Heart right ventricle (tissue), 16 donors: ENCODE measurements at regions not wholly inside any gene's neighbourhood (a gene's known extent, or its start where the extent isn't known, plus 50 kb on each side); places are given as distances from the start of the nearest gene placed in this dataset.

Source experiments
- ATAC-seq, 8 donors: fragments of 200-7000 bp; cut with Tn5 transposase; one replicate each; pipeline ENCODE4 v1.9.1; 2020; ENCODE audit warnings: mild to moderate bottlenecking in 8 of 8, moderate library complexity in 8 of 8, moderate number of reproducible peaks in 1 of 8
- DNase-seq, 2 donors: peaks; one replicate each; pipeline ENCODE4 v3.0.0-alpha.2; 2020
- H3K27ac ChIP-seq, 10 donors: fragments of 200-600 bp; sonication (generic) in 2 of 10; one replicate each; pipeline versions ENCODE4 v1.5.0 to v1.8.0; 2020 to 2022; ENCODE audit warnings: mild to moderate bottlenecking in 3 of 10
- H3K27me3 ChIP-seq, 7 donors: fragments of 200-600 bp; one replicate each; pipeline ENCODE4 v1.8.0; 2021 to 2022; ENCODE audit warnings: mild to moderate bottlenecking in 2 of 7
- H3K36me3 ChIP-seq, 9 donors: fragments of 200-600 bp; sonication (generic) in 1 of 9; one replicate each; pipeline versions ENCODE4 v1.5.0 to v1.8.0; 2020 to 2022; ENCODE audit warnings: mild to moderate bottlenecking in 2 of 9
- H3K4me1 ChIP-seq, 9 donors: fragments of 200-600 bp; sonication (generic) in 1 of 9; one replicate each; pipeline versions ENCODE4 v1.5.0 to v1.8.0; 2020 to 2022; ENCODE audit warnings: mild to moderate bottlenecking in 4 of 9
- H3K4me3 ChIP-seq, 10 donors: fragments of 200-600 bp; sonication (generic) in 2 of 10; one replicate each; pipeline versions ENCODE4 v1.5.0 to v1.8.0; 2020 to 2022; ENCODE audit warnings: mild to moderate bottlenecking in 7 of 10, moderate library complexity in 2 of 10
- H3K9me3 ChIP-seq, 11 donors: fragments of 200-600 bp in 10 of 11; sonication (generic) in 2 of 11; one replicate each; pipeline versions ENCODE4 v1.5.0 to v1.8.0; 2013 to 2022; ENCODE audit warnings: mild to moderate bottlenecking in 2 of 11, control low read depth in 1 of 11, moderate library complexity in 1 of 11
- CTCF ChIP-seq, 9 donors: fragments of 200-600 bp; sonication (generic) in 2 of 9; IDR thresholded peaks; one replicate each; pipeline versions ENCODE4 v1.5.0 to v1.8.0; 2021 to 2022; ENCODE audit warnings: antibody characterized with exemption in 9 of 9, mild to moderate bottlenecking in 5 of 9, moderate library complexity in 1 of 9
- WGBS, 2 donors: extraction: QIAGEN DNeasy Blood & Tissue Kit; methylation state at CpG; one replicate each; pipeline ENCODE4 v1.1.7; 2013; ENCODE audit warnings: inconsistent platforms in 1 of 2; 5-methylcytosine and 5-hydroxymethylcytosine counted together
- intact Hi-C, 10 donors: fragments of 100-400 bp; cut with DNase I; formaldehyde crosslinking; loops; one replicate each; pipeline versions ENCODE4 v1.11.1 to v1.14.2; 2022
- donor health status: Arrhythmogenic right ventricular cardiomyopathy.
- donor health status: ischemic (EF 13 %, LVEDD 7.1; RV severe dilation, severe dysfunction).
- donor health status: healthy with polysubstance abuse.
- donor health status: DM: no; HTN: yes; CAD: no.
- donor health status: DM: no; HTN: no; CAD: no.
- donor health status: ischemic (EF 25% LVEDD 6.9; RV normal size, moderate dysfunction).
- donor health status: ischemic (EF 25% LVEDD 5.7; RV mildly dilated, moderate dysfunction).
- donor health status: healthy.
- donor health status: DM: yes; HTN: yes; CAD: no.
- donor health status: Ischemic cardiomyopathy.
- donor health status: ischemic (EF 35%, LVEDD 5.7; RV mildly dilated, moderate dysfunction).
- donor health status: nonischemic (EF 11% LVEDD 7.7; RV severe dilation, severe dysfunction).
- donor health status: DM: yes; HTN: yes; CAD: no.
- donor health status: PGD.
- donor health status: ischemic (EF 29% LVEDD 5.4; RV normal size, mild dysfunction).
- donor health status: nonischemic (EF 23%, LVEDD 6.1; RV moderate dilation, normal function).

- ATAC-seq (peak in 1 of 8 donors; percentile 41), DNase-seq (no peak)
- no peak overlapping the region for H3K4me3 ChIP-seq
- WGBS, 2 donors: 70% methylated on average over 5 of the region's 5 CpGs
- H3K4me1 ChIP-seq: peaks cover 0 to 15% (median 10%) of the 10 kb centered on the region in 9 donors
- no peaks in the 10 kb centered on the region for H3K9me3 ChIP-seq
- intact Hi-C loops: no loop called here
- no peak overlapping the region for H3K27ac ChIP-seq
- TF ChIP-seq CTCF (IDR thresholded peaks at IDR 0.05): no peak
- H3K27me3 ChIP-seq: no peaks in the 10 kb centered on the region
- no peaks in the 10 kb centered on the region for H3K36me3 ChIP-seq
Observed at GRCh38 chr6:16004934-16005679, 123.8 kb upstream of the MYLIP start.

GRCh38 chr6:16003197-16003491 is 125.7 kb upstream of the MYLIP start:
- intact Hi-C loops: no loop called here
- 94 to 96% methylated on average over 2 of the region's 2 CpGs for WGBS, 2 donors
- Histone ChIP-seq H3K27ac (no peak overlapping the region), H3K36me3 (no peaks in the 10 kb centered on the region), H3K27me3 (peaks cover 0 to 4% (median 0%) of the 10 kb centered on the region in 7 donors), H3K4me1 (peaks cover 0 to 19% (median 11%) of the 10 kb centered on the region in 9 donors), H3K9me3 (no peaks in the 10 kb centered on the region), H3K4me3 (no peak overlapping the region)
- no peak for TF ChIP-seq CTCF (IDR thresholded peaks at IDR 0.05)
- ATAC-seq (no peak), DNase-seq (no peak)

- H3K4me3 ChIP-seq: no peak overlapping the region
- ATAC-seq (no peak), DNase-seq (no peak)
- no peaks in the 10 kb centered on the region for H3K36me3 ChIP-seq
- H3K27me3 ChIP-seq: peaks cover 0 to 4% (median 0%) of the 10 kb centered on the region in 7 donors
- 95 to 98% methylated on average over 14 of the region's 14 CpGs for WGBS, 2 donors
- intact Hi-C loops: no loop called here
- no peaks in the 10 kb centered on the region for H3K9me3 ChIP-seq
- TF ChIP-seq CTCF (IDR thresholded peaks at IDR 0.05): no peak
- H3K4me1 ChIP-seq: peaks cover 0 to 24% (median 12%) of the 10 kb centered on the region in 9 donors
- no peak overlapping the region for H3K27ac ChIP-seq
Observed at GRCh38 chr6:16002332-16003196, 126.3 kb upstream of the MYLIP start.

- Histone ChIP-seq H3K27ac (no peak overlapping the region), H3K27me3 (peaks cover 0 to 4% (median 0%) of the 10 kb centered on the region in 7 donors), H3K36me3 (no peaks in the 10 kb centered on the region), H3K4me1 (peaks cover 0 to 33% (median 12%) of the 10 kb centered on the region in 9 donors), H3K4me3 (no peak overlapping the region), H3K9me3 (no peaks in the 10 kb centered on the region)
- 84 to 95% methylated on average over 5 of the region's 5 CpGs for WGBS, 2 donors
- intact Hi-C loops: no loop called here
- DNase-seq (no peak), ATAC-seq (no peak)
- no peak for TF ChIP-seq CTCF (IDR thresholded peaks at IDR 0.05)
Observed at GRCh38 chr6:16001158-16001557, 127.7 kb upstream of the MYLIP start.
